ENCODE measurements at regions not wholly inside any gene's neighbourhood (a gene's known extent, or its start where the extent isn't known, plus 50 kb on each side); places are given as distances from the start of the nearest gene placed in this dataset.

- TF ChIP-seq TEAD4 (IDR thresholded peaks at IDR 0.05) (no peak), FOXM1 (IDR thresholded peaks at IDR 0.05; ENCODE audit: borderline replicate concordance, low read depth) (no peak), CEBPB (IDR thresholded peaks at IDR 0.05) (no peak), RAD21 (IDR thresholded peaks at IDR 0.05; ENCODE audit: low read depth) (no peak), REST (IDR thresholded peaks at IDR 0.05; ENCODE audit: low read depth) (no peak), YY1 (IDR thresholded peaks at IDR 0.05; ENCODE audit: low read depth) (no peak)
- TF ChIP-seq, protein P1, sequence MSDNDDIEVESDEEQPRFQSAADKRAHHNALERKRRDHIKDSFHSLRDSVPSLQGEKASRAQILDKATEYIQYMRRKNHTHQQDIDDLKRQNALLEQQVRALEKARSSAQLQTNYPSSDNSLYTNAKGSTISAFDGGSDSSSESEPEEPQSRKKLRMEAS (IDR thresholded peaks at IDR 0.05), result no peak
These were observed 696.7 kb downstream of the RNF144B start for GRCh38 chr6:19083801-19084200.

DNA sequence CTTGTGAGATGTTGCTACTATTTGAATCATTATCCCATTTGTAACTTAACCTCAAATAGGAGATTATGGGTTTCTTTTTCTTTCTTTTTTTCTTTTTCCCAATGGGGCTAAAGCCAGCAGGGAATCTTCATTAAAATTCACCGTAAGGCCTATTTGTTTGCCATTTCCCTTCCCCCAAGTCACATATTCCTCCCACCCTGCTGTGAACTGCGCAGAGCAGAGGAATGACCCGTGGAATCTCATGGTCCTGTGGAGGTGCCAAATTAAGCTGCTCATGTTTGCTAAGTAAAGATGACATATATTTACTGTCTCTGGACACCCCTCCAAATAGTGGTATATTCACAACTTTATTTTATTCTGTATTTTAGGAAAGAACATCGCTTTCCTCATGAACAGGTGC is 699.3 kb downstream of the RNF144B start:
- no peak for TF ChIP-seq RAD21 (IDR thresholded peaks at IDR 0.05; ENCODE audit: low read depth)
- TF ChIP-seq, protein P1 (IDR thresholded peaks at IDR 0.05), result no peak
- no peak for TF ChIP-seq NFIC (IDR thresholded peaks at IDR 0.05)
- no peak for TF ChIP-seq USF1 (IDR thresholded peaks at IDR 0.05)
- TF ChIP-seq REST (IDR thresholded peaks at IDR 0.05; ENCODE audit: low read depth), result no peak
- TF ChIP-seq EP300 (IDR thresholded peaks at IDR 0.05; ENCODE audit: borderline replicate concordance), result no peak
- no peak for TF ChIP-seq TCF12 (IDR thresholded peaks at IDR 0.05; ENCODE audit: low read depth)
- no peak for TF ChIP-seq CREB1 (IDR thresholded peaks at IDR 0.05; ENCODE audit: low read depth)
- no peak for TF ChIP-seq CEBPB (IDR thresholded peaks at IDR 0.05)
- no peak for TF ChIP-seq TAF1 (IDR thresholded peaks at IDR 0.05; ENCODE audit: low read depth)
- TF ChIP-seq ZBTB7A (IDR thresholded peaks at IDR 0.05; ENCODE audit: low read depth), result no peak
- no peak for TF ChIP-seq YY1 (IDR thresholded peaks at IDR 0.05; ENCODE audit: low read depth)
- no peak for TF ChIP-seq FOXM1 (IDR thresholded peaks at IDR 0.05; ENCODE audit: borderline replicate concordance, low read depth)
- no peak for TF ChIP-seq TEAD4 (IDR thresholded peaks at IDR 0.05)
- TF ChIP-seq EGR1 (IDR thresholded peaks at IDR 0.05), result no peak

GRCh38 chr6:19087296-19087695 is 700.1 kb downstream of the RNF144B start:
- TF ChIP-seq ZBTB7A (IDR thresholded peaks at IDR 0.05; ENCODE audit: low read depth), result no peak
- no peak for TF ChIP-seq TCF12 (IDR thresholded peaks at IDR 0.05; ENCODE audit: low read depth)
- no peak for TF ChIP-seq YY1 (IDR thresholded peaks at IDR 0.05; ENCODE audit: low read depth)
- TF ChIP-seq TEAD4 (IDR thresholded peaks at IDR 0.05), result no peak
- TF ChIP-seq EGR1 (IDR thresholded peaks at IDR 0.05), result no peak
- no peak for TF ChIP-seq REST (IDR thresholded peaks at IDR 0.05; ENCODE audit: low read depth)
- TF ChIP-seq, protein P1 (IDR thresholded peaks at IDR 0.05), result no peak
- TF ChIP-seq EP300 (IDR thresholded peaks at IDR 0.05; ENCODE audit: borderline replicate concordance), result no peak
- TF ChIP-seq CEBPB (IDR thresholded peaks at IDR 0.05), result no peak

DNA sequence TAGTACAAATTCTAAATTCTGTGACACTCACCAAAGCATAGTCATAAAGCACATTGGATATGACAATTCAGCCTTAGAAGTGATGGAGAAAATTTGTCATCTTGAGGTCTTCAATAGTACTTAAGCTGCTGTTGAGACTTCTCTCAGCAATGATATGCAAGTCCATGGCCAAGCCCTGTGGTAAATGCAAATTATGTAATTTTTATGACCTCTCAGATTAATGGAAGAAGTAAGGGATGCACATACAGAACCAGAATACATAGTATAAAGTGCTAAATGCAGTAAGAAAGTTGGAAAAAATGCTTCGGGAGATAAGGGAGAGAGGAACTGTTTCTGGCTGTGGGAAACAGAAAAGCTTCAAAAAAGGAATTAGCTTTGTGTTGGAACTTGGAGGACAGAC is 700.7 kb downstream of the RNF144B start:
- TF ChIP-seq TEAD4 (IDR thresholded peaks at IDR 0.05) (no peak), NFIC (IDR thresholded peaks at IDR 0.05) (no peak), TCF12 (IDR thresholded peaks at IDR 0.05; ENCODE audit: low read depth) (no peak), REST (IDR thresholded peaks at IDR 0.05; ENCODE audit: low read depth) (no peak), YY1 (IDR thresholded peaks at IDR 0.05; ENCODE audit: low read depth) (no peak), EGR1 (IDR thresholded peaks at IDR 0.05) (no peak), FOXM1 (IDR thresholded peaks at IDR 0.05; ENCODE audit: borderline replicate concordance, low read depth) (no peak), RAD21 (IDR thresholded peaks at IDR 0.05; ENCODE audit: low read depth) (no peak), USF1 (IDR thresholded peaks at IDR 0.05) (no peak), ZBTB7A (IDR thresholded peaks at IDR 0.05; ENCODE audit: low read depth) (no peak), CEBPB (IDR thresholded peaks at IDR 0.05) (no peak), TAF1 (IDR thresholded peaks at IDR 0.05; ENCODE audit: low read depth) (no peak), EP300 (IDR thresholded peaks at IDR 0.05; ENCODE audit: borderline replicate concordance) (no peak)
- TF ChIP-seq, protein P1 (IDR thresholded peaks at IDR 0.05), result no peak
